ENCODE measurements at regions not wholly inside any gene's neighbourhood (a gene's known extent, or its start where the extent isn't known, plus 50 kb on each side); places are given as distances from the start of the nearest gene placed in this dataset.
"Not testable (repeated sequence)": the region's sequence is repeated elsewhere in the genome, so short reads cannot be mapped to it uniquely, and the experiment has no call there.

DNA sequence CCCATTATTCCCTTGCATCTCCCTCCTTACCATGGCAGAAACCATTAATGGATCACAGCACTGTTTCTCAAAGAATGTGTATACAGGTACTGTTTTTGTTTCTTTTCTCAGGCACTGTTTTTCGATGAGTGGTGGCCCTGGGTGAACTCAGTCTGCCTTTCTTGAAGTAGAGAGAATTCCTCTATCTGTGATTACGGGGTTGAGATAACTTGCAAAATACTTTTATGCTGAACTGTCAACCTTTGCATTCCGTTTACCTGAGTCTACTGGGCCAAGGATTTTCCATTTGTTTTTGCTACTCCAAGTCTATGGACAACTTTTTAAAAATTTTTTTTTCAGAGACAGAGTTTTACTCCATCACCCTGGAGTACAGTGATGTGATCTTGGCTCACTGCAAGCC lies 82.7 kb upstream of the CLINT1 start:
- Histone ChIP-seq H3K4me3 (replicated peaks in 1 of 3; ENCODE audit: insufficient read depth in 1 of 3, low read depth in 2 of 3, low read length in 3 of 3) (no peak overlapping the region), H3K4me1 (ENCODE audit: insufficient read depth, low read length) (no peaks in the 10 kb centered on the region), H2AFZ (ENCODE audit: low read length) (no peak overlapping the region), H4K20me1 (ENCODE audit: insufficient read depth, low read length) (no peaks in the 10 kb centered on the region), H3K9me3 (ENCODE audit: low read length) (no peaks in the 10 kb centered on the region), H3K79me2 (ENCODE audit: insufficient read depth, low read length) (no peaks in the 10 kb centered on the region), H3K4me2 (ENCODE audit: low read depth, low read length) (no peak overlapping the region), H3K9ac (ENCODE audit: insufficient read depth, low read depth, low read length) (no peak overlapping the region), H3K36me3 (replicated peaks in 1 of 2; ENCODE audit: control insufficient read depth in 1 of 2, insufficient read depth in 2 of 2, low read length in 2 of 2) (no peaks in the 10 kb centered on the region), H3K27me3 (ENCODE audit: control insufficient read depth in 1 of 2, insufficient read depth in 2 of 2, low read length in 2 of 2) (no peaks in the 10 kb centered on the region; a peak in 1 of 5 replicates), H3K27ac (ENCODE audit: extremely low read length, insufficient read depth, low read length) (no peak overlapping the region)
- ATAC-seq (no peak), DNase-seq (ENCODE audit: low spot score) (no peak), FAIRE-seq (no peak)
- TF ChIP-seq KDM2A (CRISPR knock-in tag; IDR thresholded peaks at IDR 0.05; ENCODE audit: borderline replicate concordance, low read depth): no peak
- no peak for TF ChIP-seq MIER3 (CRISPR knock-in tag; IDR thresholded peaks at IDR 0.05; ENCODE audit: borderline replicate concordance)
- no peak for TF ChIP-seq ZKSCAN5 (CRISPR knock-in tag; IDR thresholded peaks at IDR 0.05)
- TF ChIP-seq MAFG (CRISPR knock-in tag; IDR thresholded peaks at IDR 0.05): no peak
- TF ChIP-seq ZNF891 (CRISPR knock-in tag; IDR thresholded peaks at IDR 0.05): no peak
- no peak for TF ChIP-seq FOXK1 (CRISPR knock-in tag; IDR thresholded peaks at IDR 0.05; ENCODE audit: borderline replicate concordance, low read depth)
- in situ Hi-C loops (cut with HindIII; ENCODE audit: extremely low pct_ligation_motif_present, low pct_unique_long_range_greater_than_20kb) (no loop called here), intact Hi-C loops (cut with micrococcal nuclease; ENCODE audit: unreplicated experiment) (no loop called here)
- WGBS (ENCODE audit: low lambda C conversion rate): 7% methylated on average over 3 of the region's 3 CpGs
- BruUV-seq (replicated peaks): no TSS peak
- CTCF ChIA-PET (ENCODE audit: low intra/inter-chr PET ratio, low total read pairs): no interaction called here
- POLR2A ChIA-PET: no interaction called here

DNA sequence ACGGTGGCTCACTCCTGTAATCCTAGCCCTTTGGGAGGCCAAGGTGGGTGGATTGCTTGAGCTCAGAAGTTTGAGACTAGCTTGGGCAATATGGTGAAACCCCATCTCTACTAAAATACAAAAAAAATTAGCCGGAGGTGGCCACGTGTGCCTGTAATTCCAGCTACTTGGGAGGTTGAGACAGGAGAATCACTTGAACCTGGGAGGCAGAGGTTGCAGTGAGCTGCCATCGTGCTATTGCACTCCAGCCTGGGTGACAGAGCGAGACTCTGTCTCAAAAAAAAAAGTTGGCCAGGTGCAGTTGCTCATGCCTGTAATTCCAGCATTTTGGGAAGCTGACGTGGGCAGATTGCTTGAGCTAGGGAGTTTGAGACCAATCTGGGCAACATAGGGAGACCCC lies 79.2 kb upstream of the CLINT1 start:
- H3K9me3 ChIP-seq (ENCODE audit: low read length); H3K79me2 ChIP-seq (ENCODE audit: insufficient read depth, low read length); H3K27ac ChIP-seq (ENCODE audit: extremely low read length, insufficient read depth, low read length); ATAC-seq; H3K4me3 ChIP-seq (replicated peaks in 1 of 3; ENCODE audit: insufficient read depth in 1 of 3, low read depth in 2 of 3, low read length in 3 of 3); FAIRE-seq; POLR2A ChIA-PET; intact Hi-C loops (cut with micrococcal nuclease; ENCODE audit: unreplicated experiment); H3K36me3 ChIP-seq (replicated peaks in 1 of 2; ENCODE audit: control insufficient read depth in 1 of 2, insufficient read depth in 2 of 2, low read length in 2 of 2); H4K20me1 ChIP-seq (ENCODE audit: insufficient read depth, low read length); DNase-seq (ENCODE audit: low spot score); H3K4me1 ChIP-seq (ENCODE audit: insufficient read depth, low read length); H3K9ac ChIP-seq (ENCODE audit: insufficient read depth, low read depth, low read length); in situ Hi-C loops (cut with HindIII; ENCODE audit: extremely low pct_ligation_motif_present, low pct_unique_long_range_greater_than_20kb); H3K4me2 ChIP-seq (ENCODE audit: low read depth, low read length); H3K27me3 ChIP-seq (ENCODE audit: control insufficient read depth in 1 of 2, insufficient read depth in 2 of 2, low read length in 2 of 2); BruUV-seq (replicated peaks); H2AFZ ChIP-seq (ENCODE audit: low read length); CTCF ChIA-PET (ENCODE audit: low intra/inter-chr PET ratio, low total read pairs): not testable (repeated sequence)
- WGBS (ENCODE audit: low lambda C conversion rate): 42% methylated on average over 6 of the region's 6 CpGs

DNA sequence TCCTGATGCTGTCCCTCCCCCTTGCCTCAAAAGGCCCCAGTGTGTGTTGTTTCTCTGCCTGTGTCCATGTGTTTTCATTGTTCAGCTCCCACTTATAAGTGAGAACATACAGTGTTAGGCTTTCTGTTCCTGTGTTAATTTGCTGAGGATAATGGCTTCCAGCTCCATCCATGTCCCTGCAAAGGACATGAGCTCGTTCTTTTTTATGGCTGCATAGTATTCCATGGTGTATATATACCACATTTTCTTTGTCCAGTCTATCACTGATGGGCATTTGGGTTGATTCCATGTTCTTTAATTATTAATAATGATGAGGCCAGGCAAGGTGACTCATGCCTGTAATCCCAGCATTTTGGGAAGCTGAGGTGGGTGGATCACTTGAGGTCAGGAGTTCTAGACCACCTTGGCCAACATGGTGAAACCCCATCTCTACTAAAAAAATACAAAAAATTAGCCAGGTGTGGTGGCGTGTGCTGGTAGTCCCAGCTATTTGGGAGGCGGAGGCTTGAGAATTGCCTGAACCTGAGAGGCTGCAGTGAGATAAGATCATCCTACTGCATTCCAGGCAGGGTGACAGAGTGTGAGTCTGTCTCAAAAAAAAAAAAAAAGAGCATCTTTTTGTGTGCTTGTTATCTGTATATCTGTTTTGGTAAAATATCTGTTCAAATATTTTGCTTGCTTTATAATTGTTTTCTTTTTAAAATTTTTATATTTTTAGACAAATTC lies 78.0 kb upstream of the CLINT1 start:
- WGBS (ENCODE audit: low lambda C conversion rate): 49% methylated on average over 3 of the region's 3 CpGs
- H3K27ac ChIP-seq (ENCODE audit: extremely low read length, insufficient read depth, low read length); H3K4me2 ChIP-seq (ENCODE audit: low read depth, low read length); BruUV-seq (replicated peaks); H4K20me1 ChIP-seq (ENCODE audit: insufficient read depth, low read length); intact Hi-C loops (cut with micrococcal nuclease; ENCODE audit: unreplicated experiment); H3K27me3 ChIP-seq (ENCODE audit: control insufficient read depth in 1 of 2, insufficient read depth in 2 of 2, low read length in 2 of 2); ATAC-seq; in situ Hi-C loops (cut with HindIII; ENCODE audit: extremely low pct_ligation_motif_present, low pct_unique_long_range_greater_than_20kb); H3K4me1 ChIP-seq (ENCODE audit: insufficient read depth, low read length); POLR2A ChIA-PET; H2AFZ ChIP-seq (ENCODE audit: low read length); CTCF ChIA-PET (ENCODE audit: low intra/inter-chr PET ratio, low total read pairs); H3K9me3 ChIP-seq (ENCODE audit: low read length); H3K4me3 ChIP-seq (replicated peaks in 1 of 3; ENCODE audit: insufficient read depth in 1 of 3, low read depth in 2 of 3, low read length in 3 of 3); DNase-seq (ENCODE audit: low spot score); FAIRE-seq; H3K9ac ChIP-seq (ENCODE audit: insufficient read depth, low read depth, low read length); H3K79me2 ChIP-seq (ENCODE audit: insufficient read depth, low read length); H3K36me3 ChIP-seq (replicated peaks in 1 of 2; ENCODE audit: control insufficient read depth in 1 of 2, insufficient read depth in 2 of 2, low read length in 2 of 2): not testable (repeated sequence)
